Adipocyte (in vitro differentiated cells): ENCODE measurements at regions not wholly inside any gene's neighbourhood (a gene's known extent, or its start where the extent isn't known, plus 50 kb on each side); places are given as distances from the start of the nearest gene placed in this dataset.
"Not testable (repeated sequence)": the region's sequence is repeated elsewhere in the genome, so short reads cannot be mapped to it uniquely, and the experiment has no call there.

Source experiments
- DNase-seq: peaks from one replicate; pipeline ENCODE4 v3.0.0-alpha.2; 2015; ENCODE audit warnings: low read depth
- H3K27me3 ChIP-seq: replicated peaks from 2 replicates; pipeline ENCODE4 v1.7.0; 2013; ENCODE audit warnings: mild to moderate bottlenecking, low read length, moderate library complexity; ENCODE audit not compliant: control insufficient read depth, insufficient read depth
- H3K36me3 ChIP-seq: 2 replicates; pipeline ENCODE4 v1.7.0; 2013; ENCODE audit warnings: low read length, mild to moderate bottlenecking, moderate library complexity; ENCODE audit not compliant: control insufficient read depth, insufficient read depth, severe bottlenecking
- H3K4me1 ChIP-seq: 2 replicates; pipeline ENCODE4 v1.7.0; 2013; ENCODE audit warnings: mild to moderate bottlenecking, low read length, moderate library complexity; ENCODE audit not compliant: control insufficient read depth, insufficient read depth
- H3K4me3 ChIP-seq: 2 replicates; pipeline ENCODE4 v1.7.0; 2013; ENCODE audit warnings: mild to moderate bottlenecking, low read length, moderate library complexity
- H3K9ac ChIP-seq: 2 replicates; pipeline ENCODE4 v1.7.0; 2013; ENCODE audit warnings: mild to moderate bottlenecking, low read length, moderate library complexity
- H3K9me3 ChIP-seq: 2 replicates; pipeline ENCODE4 v1.7.0; 2013; ENCODE audit warnings: mild to moderate bottlenecking, low read length, moderate library complexity; ENCODE audit not compliant: control insufficient read depth

GRCh38 chr18:5004031-5004820 is 192.8 kb downstream of the AKAIN1 start:
- not testable (repeated sequence) for H3K4me1 ChIP-seq, DNase-seq, H3K4me3 ChIP-seq, H3K36me3 ChIP-seq, H3K27me3 ChIP-seq, H3K9ac ChIP-seq, H3K9me3 ChIP-seq

GRCh38 chr18:4994710-4995109 is 202.3 kb downstream of the AKAIN1 start:
- Histone ChIP-seq H3K9me3 (peaks cover 6% of the 10 kb centered on the region), H3K27me3 (no peaks in the 10 kb centered on the region), H3K9ac (no peak overlapping the region), H3K36me3 (no peaks in the 10 kb centered on the region), H3K4me1 (no peaks in the 10 kb centered on the region), H3K4me3 (no peak overlapping the region)
- DNase-seq = no peak

- H3K9ac ChIP-seq = no peak overlapping the region
- H3K27me3 ChIP-seq = no peaks in the 10 kb centered on the region
- no peak overlapping the region for H3K4me3 ChIP-seq
- no peak for DNase-seq
- peaks cover 3% of the 10 kb centered on the region for H3K9me3 ChIP-seq
- H3K4me1 ChIP-seq = no peaks in the 10 kb centered on the region
- no peaks in the 10 kb centered on the region for H3K36me3 ChIP-seq
Observed at GRCh38 chr18:4987452-4988405, 209.3 kb downstream of the AKAIN1 start.

- peaks cover 1% of the 10 kb centered on the region for H3K9me3 ChIP-seq
- H3K36me3 ChIP-seq = no peaks in the 10 kb centered on the region
- no peaks in the 10 kb centered on the region for H3K27me3 ChIP-seq
- no peak overlapping the region for H3K4me3 ChIP-seq
- DNase-seq = no peak
- H3K4me1 ChIP-seq = no peaks in the 10 kb centered on the region
- H3K9ac ChIP-seq = no peak overlapping the region
Observed at GRCh38 chr18:4986677-4987076, 210.4 kb downstream of the AKAIN1 start.

- H3K36me3 ChIP-seq = no peaks in the 10 kb centered on the region
- no peak overlapping the region for H3K9ac ChIP-seq
- H3K9me3 ChIP-seq = no peaks in the 10 kb centered on the region
- H3K4me3 ChIP-seq = no peak overlapping the region
- no peak for DNase-seq
- H3K27me3 ChIP-seq = no peaks in the 10 kb centered on the region
- no peaks in the 10 kb centered on the region for H3K4me1 ChIP-seq
Observed at GRCh38 chr18:4986066-4986465, 211.0 kb downstream of the AKAIN1 start.

GRCh38 chr18:4961121-4961909 is 235.7 kb downstream of the AKAIN1 start:
- no peaks in the 10 kb centered on the region for H3K36me3 ChIP-seq
- no peak for DNase-seq
- no peak overlapping the region for H3K4me3 ChIP-seq
- no peak overlapping the region for H3K9ac ChIP-seq
- H3K9me3 ChIP-seq = peaks cover 6% of the 10 kb centered on the region
- H3K4me1 ChIP-seq = no peaks in the 10 kb centered on the region
- H3K27me3 ChIP-seq = no peaks in the 10 kb centered on the region

- no peaks in the 10 kb centered on the region for H3K36me3 ChIP-seq
- H3K4me1 ChIP-seq = no peaks in the 10 kb centered on the region
Observed at GRCh38 chr18:4960578-4960977, 236.5 kb downstream of the AKAIN1 start.

GRCh38 chr18:4931209-4931608 is 265.8 kb downstream of the AKAIN1 start:
- DNase-seq = no peak
- Histone ChIP-seq H3K4me3 (no peak overlapping the region), H3K9ac (no peak overlapping the region)

More at GRCh38 chr18:4960578-4960977, 236.5 kb downstream of the AKAIN1 start:
- no peak for DNase-seq
- Histone ChIP-seq H3K9me3 (peaks cover 6% of the 10 kb centered on the region), H3K4me3 (no peak overlapping the region), H3K9ac (no peak overlapping the region), H3K27me3 (no peaks in the 10 kb centered on the region)

GRCh38 chr18:4921548-4921947 is 275.5 kb downstream of the AKAIN1 start:
- Histone ChIP-seq H3K4me1 (no peaks in the 10 kb centered on the region), H3K9me3 (peaks cover 3% of the 10 kb centered on the region), H3K4me3 (no peak overlapping the region), H3K27me3 (no peaks in the 10 kb centered on the region), H3K9ac (no peak overlapping the region), H3K36me3 (no peaks in the 10 kb centered on the region)
- DNase-seq = no peak

More at GRCh38 chr18:4931209-4931608, 265.8 kb downstream of the AKAIN1 start:
- Histone ChIP-seq H3K4me1 (no peaks in the 10 kb centered on the region), H3K27me3 (no peaks in the 10 kb centered on the region), H3K9me3 (peaks cover 7% of the 10 kb centered on the region), H3K36me3 (no peaks in the 10 kb centered on the region)

- not testable (repeated sequence) for H3K9ac ChIP-seq, H3K27me3 ChIP-seq, H3K4me3 ChIP-seq, DNase-seq, H3K4me1 ChIP-seq, H3K36me3 ChIP-seq, H3K9me3 ChIP-seq
Observed at GRCh38 chr18:4917509-4917908, 279.5 kb downstream of the AKAIN1 start.

- H3K4me1 ChIP-seq = no peaks in the 10 kb centered on the region
- no peak for DNase-seq
- no peaks in the 10 kb centered on the region for H3K27me3 ChIP-seq
- no peak overlapping the region for H3K4me3 ChIP-seq
- H3K36me3 ChIP-seq = no peaks in the 10 kb centered on the region
- H3K9me3 ChIP-seq = no peaks in the 10 kb centered on the region
- H3K9ac ChIP-seq = no peak overlapping the region
Observed at GRCh38 chr18:4908328-4908727, 288.7 kb downstream of the AKAIN1 start.
